ENCODE measurements at regions not wholly inside any gene's neighbourhood (a gene's known extent, or its start where the extent isn't known, plus 50 kb on each side); places are given as distances from the start of the nearest gene placed in this dataset.

- TF ChIP-seq CTCF (IDR thresholded peaks at IDR 0.05) = no peak
Observed at GRCh38 chr5:27316271-27316650, 277.9 kb upstream of the CDH9 start.

GRCh38 chr5:27315363-27316270, 277.2 kb upstream of the CDH9 start:
- TF ChIP-seq CTCF (IDR thresholded peaks at IDR 0.05) = no peak

- TF ChIP-seq CTCF (IDR thresholded peaks at IDR 0.05) = no peak
Observed at GRCh38 chr5:27313549-27313948, 275.2 kb upstream of the CDH9 start.

- TF ChIP-seq CTCF (IDR thresholded peaks at IDR 0.05) = no peak
Observed at GRCh38 chr5:27312291-27312893, 274.0 kb upstream of the CDH9 start.

GRCh38 chr5:27311544-27311943, 273.2 kb upstream of the CDH9 start:
- no peak for TF ChIP-seq CTCF (IDR thresholded peaks at IDR 0.05)

- TF ChIP-seq CTCF (IDR thresholded peaks at IDR 0.05) = no peak
Observed at GRCh38 chr5:27308153-27308552, 269.8 kb upstream of the CDH9 start.

- TF ChIP-seq CTCF (IDR thresholded peaks at IDR 0.05) = no peak
Observed at GRCh38 chr5:27290172-27290571, 251.8 kb upstream of the CDH9 start.
